Activated naive CD4-positive, alpha-beta T cell treated with anti-CD3 and anti-CD28 coated beads for 36 hours (primary cell): ENCODE measurements at regions not wholly inside any gene's neighbourhood (a gene's known extent, or its start where the extent isn't known, plus 50 kb on each side); places are given as distances from the start of the nearest gene placed in this dataset.

Experiments used
- CTCF ChIA-PET: fragments of 350-600 bp; sonication (Branson Sonifier 250); formaldehyde crosslinking; loops from one replicate; lab custom pipeline; 2021; ENCODE audit warnings: antibody characterized with exemption; lab: Charles Lee
- DNase-seq: peaks from one replicate; pipeline ENCODE4 v3.0.0-alpha.2; 2020
- H3K27ac Mint-ChIP-seq: one replicate; pipeline ENCODE4 v1.8.0; 2021; ENCODE audit warnings: mild to moderate bottlenecking, mixed read lengths
- H3K27me3 Mint-ChIP-seq: one replicate; pipeline ENCODE4 v1.8.0; 2021; ENCODE audit warnings: low read depth, mixed read lengths
- H3K36me3 Mint-ChIP-seq: one replicate; pipeline ENCODE4 v1.8.0; 2021; ENCODE audit warnings: low read depth, mixed read lengths
- H3K4me1 Mint-ChIP-seq: one replicate; pipeline ENCODE4 v1.8.0; 2021; ENCODE audit warnings: low read depth, mixed read lengths
- H3K4me3 Mint-ChIP-seq: one replicate; pipeline ENCODE4 v1.8.0; 2021; ENCODE audit warnings: mild to moderate bottlenecking, moderate library complexity, mixed read lengths
- H3K9me3 Mint-ChIP-seq: one replicate; pipeline ENCODE4 v1.8.0; 2021; ENCODE audit warnings: mixed read lengths
- intact Hi-C: fragments of 100-400 bp; cut with micrococcal nuclease; formaldehyde crosslinking; loops from one replicate; pipeline ENCODE4 v1.15.1; 2023

- intact Hi-C loops, result no loop called here
- H3K9me3 Mint-ChIP-seq, result no peaks in the 10 kb centered on the region
- H3K27ac Mint-ChIP-seq, result no peak overlapping the region
- H3K36me3 Mint-ChIP-seq, result no peaks in the 10 kb centered on the region
- H3K27me3 Mint-ChIP-seq, result peaks cover 5% of the 10 kb centered on the region
- H3K4me1 Mint-ChIP-seq, result no peaks in the 10 kb centered on the region
- H3K4me3 Mint-ChIP-seq, result no peak overlapping the region
- DNase-seq, result no peak
- CTCF ChIA-PET, result interaction anchor here (0.6 kb wide), 1 partner anchor 127 kb away, joined by 3 read pairs; no protein-coding TSS in a partner anchor
Measured at GRCh38 chr9:19568946-19569345, 160.1 kb downstream of the ACER2 start.

GRCh38 chr9:19564396-19565061 lies 155.7 kb downstream of the ACER2 start:
- CTCF ChIA-PET, result no interaction called here
- H3K36me3 Mint-ChIP-seq, result no peaks in the 10 kb centered on the region
- H3K27ac Mint-ChIP-seq, result no peak overlapping the region
- intact Hi-C loops, result no loop called here
- no peak for DNase-seq
- peaks cover 9% of the 10 kb centered on the region for H3K27me3 Mint-ChIP-seq
- no peak overlapping the region for H3K4me3 Mint-ChIP-seq
- H3K4me1 Mint-ChIP-seq, result no peaks in the 10 kb centered on the region
- no peaks in the 10 kb centered on the region for H3K9me3 Mint-ChIP-seq

GRCh38 chr9:19555214-19555613 lies 146.4 kb downstream of the ACER2 start:
- CTCF ChIA-PET, result no interaction called here
- intact Hi-C loops, result no loop called here
- Mint-ChIP-seq H3K27me3 (peaks cover 6% of the 10 kb centered on the region), H3K4me3 (no peak overlapping the region), H3K9me3 (peaks cover 9% of the 10 kb centered on the region), H3K4me1 (peaks cover 7% of the 10 kb centered on the region), H3K36me3 (no peaks in the 10 kb centered on the region), H3K27ac (no peak overlapping the region)
- DNase-seq, result no peak

GRCh38 chr9:19554529-19554928 lies 145.7 kb downstream of the ACER2 start:
- Mint-ChIP-seq H3K4me1 (peaks cover 7% of the 10 kb centered on the region), H3K27me3 (peaks cover 5% of the 10 kb centered on the region), H3K9me3 (peaks cover 9% of the 10 kb centered on the region), H3K27ac (no peak overlapping the region), H3K4me3 (no peak overlapping the region), H3K36me3 (no peaks in the 10 kb centered on the region)
- intact Hi-C loops, result no loop called here
- DNase-seq, result no peak
- CTCF ChIA-PET, result no interaction called here

GRCh38 chr9:19553441-19553840 lies 144.6 kb downstream of the ACER2 start:
- CTCF ChIA-PET, result no interaction called here
- Mint-ChIP-seq H3K9me3 (peaks cover 9% of the 10 kb centered on the region), H3K27ac (no peak overlapping the region), H3K4me1 (peaks cover 7% of the 10 kb centered on the region), H3K36me3 (no peaks in the 10 kb centered on the region), H3K27me3 (peaks cover 8% of the 10 kb centered on the region), H3K4me3 (no peak overlapping the region)
- DNase-seq, result no peak
- intact Hi-C loops, result no loop called here

GRCh38 chr9:19552282-19553105 lies 143.7 kb downstream of the ACER2 start:
- peaks cover 7% of the 10 kb centered on the region for H3K4me1 Mint-ChIP-seq
- no peak for DNase-seq
- H3K27ac Mint-ChIP-seq, result no peak overlapping the region
- CTCF ChIA-PET, result interaction anchor here (1.3 kb wide), 1 partner anchor 97 kb away, joined by 3 read pairs; no protein-coding TSS in a partner anchor
- peaks cover 9% of the 10 kb centered on the region for H3K9me3 Mint-ChIP-seq
- no peak overlapping the region for H3K4me3 Mint-ChIP-seq
- H3K36me3 Mint-ChIP-seq, result no peaks in the 10 kb centered on the region
- H3K27me3 Mint-ChIP-seq, result peaks cover 8% of the 10 kb centered on the region
- intact Hi-C loops, result no loop called here

GRCh38 chr9:19551124-19551929 lies 142.5 kb downstream of the ACER2 start:
- CTCF ChIA-PET, result interaction anchor here (0.8 kb wide), 1 partner anchor 87 kb away, joined by 3 read pairs; no protein-coding TSS in a partner anchor
- no peaks in the 10 kb centered on the region for H3K9me3 Mint-ChIP-seq
- H3K4me3 Mint-ChIP-seq, result no peak overlapping the region
- H3K27ac Mint-ChIP-seq, result no peak overlapping the region
- DNase-seq, result no peak
- peaks cover 7% of the 10 kb centered on the region for H3K4me1 Mint-ChIP-seq
- H3K36me3 Mint-ChIP-seq, result no peaks in the 10 kb centered on the region
- H3K27me3 Mint-ChIP-seq, result peaks cover 8% of the 10 kb centered on the region
- intact Hi-C loops, result no loop called here

- Mint-ChIP-seq H3K4me1 (peaks cover 7% of the 10 kb centered on the region), H3K27me3 (peaks cover 8% of the 10 kb centered on the region), H3K27ac (no peak overlapping the region), H3K4me3 (no peak overlapping the region), H3K9me3 (peaks cover 1% of the 10 kb centered on the region), H3K36me3 (no peaks in the 10 kb centered on the region)
- intact Hi-C loops, result no loop called here
- CTCF ChIA-PET, result interaction anchor here (0.5 kb wide), 1 partner anchor 246 kb away, joined by 4 read pairs; no protein-coding TSS in a partner anchor
- no peak for DNase-seq
Measured at GRCh38 chr9:19550009-19550408, 141.2 kb downstream of the ACER2 start.

GRCh38 chr9:19533373-19533772 lies 124.6 kb downstream of the ACER2 start:
- CTCF ChIA-PET, result interaction anchor here (0.7 kb wide), 1 partner anchor 1391 kb away, joined by 3 read pairs; no protein-coding TSS in a partner anchor
- H3K9me3 Mint-ChIP-seq, result peaks cover 5% of the 10 kb centered on the region
- intact Hi-C loops, result no loop called here
- H3K27me3 Mint-ChIP-seq, result peaks cover 17% of the 10 kb centered on the region
- H3K4me3 Mint-ChIP-seq, result no peak overlapping the region
- H3K27ac Mint-ChIP-seq, result no peak overlapping the region
- DNase-seq, result no peak
- H3K36me3 Mint-ChIP-seq, result no peaks in the 10 kb centered on the region
- H3K4me1 Mint-ChIP-seq, result no peaks in the 10 kb centered on the region

GRCh38 chr9:19527663-19528062 lies 118.9 kb downstream of the ACER2 start:
- Mint-ChIP-seq H3K27me3 (peaks cover 24% of the 10 kb centered on the region), H3K4me1 (no peaks in the 10 kb centered on the region), H3K9me3 (no peaks in the 10 kb centered on the region), H3K27ac (no peak overlapping the region), H3K4me3 (no peak overlapping the region), H3K36me3 (no peaks in the 10 kb centered on the region)
- CTCF ChIA-PET, result no interaction called here
- no peak for DNase-seq
- intact Hi-C loops, result no loop called here

GRCh38 chr9:19522558-19522957 lies 113.7 kb downstream of the ACER2 start:
- Mint-ChIP-seq H3K9me3 (no peaks in the 10 kb centered on the region), H3K27me3 (peaks cover 11% of the 10 kb centered on the region), H3K4me3 (no peak overlapping the region), H3K4me1 (peaks cover 2% of the 10 kb centered on the region), H3K27ac (no peak overlapping the region), H3K36me3 (no peaks in the 10 kb centered on the region)
- intact Hi-C loops, result no loop called here
- no peak for DNase-seq
- CTCF ChIA-PET, result no interaction called here

GRCh38 chr9:19521205-19521604 lies 112.4 kb downstream of the ACER2 start:
- intact Hi-C loops, result no loop called here
- no peak overlapping the region for H3K27ac Mint-ChIP-seq
- peaks cover 14% of the 10 kb centered on the region for H3K27me3 Mint-ChIP-seq
- H3K9me3 Mint-ChIP-seq, result peaks cover 3% of the 10 kb centered on the region
- no peak overlapping the region for H3K4me3 Mint-ChIP-seq
- DNase-seq, result no peak
- H3K4me1 Mint-ChIP-seq, result peaks cover 15% of the 10 kb centered on the region
- no peaks in the 10 kb centered on the region for H3K36me3 Mint-ChIP-seq
- CTCF ChIA-PET, result no interaction called here
